ENCODE measurements at regions not wholly inside any gene's neighbourhood (a gene's known extent, or its start where the extent isn't known, plus 50 kb on each side); places are given as distances from the start of the nearest gene placed in this dataset.

DNA sequence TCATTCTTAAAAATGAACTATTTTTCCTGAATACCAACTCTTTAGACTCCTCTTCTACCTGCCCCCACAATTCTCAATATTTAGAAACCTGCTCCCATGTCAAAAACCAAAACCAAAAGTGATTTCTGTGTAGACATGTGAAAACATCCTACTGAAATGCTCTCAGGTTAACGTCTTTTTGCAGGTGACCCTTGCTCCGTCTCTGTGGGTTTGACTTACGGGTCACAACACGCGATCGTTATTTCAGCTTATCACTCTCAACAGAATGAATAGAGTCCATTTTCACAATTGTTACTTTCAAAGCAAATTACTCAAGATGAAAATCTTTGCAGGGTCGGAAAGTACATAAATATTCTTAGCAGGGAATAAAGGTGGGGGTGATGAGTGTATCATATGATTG is 456.3 kb upstream of the SGCD start:
- DNase-seq, result no peak

DNA sequence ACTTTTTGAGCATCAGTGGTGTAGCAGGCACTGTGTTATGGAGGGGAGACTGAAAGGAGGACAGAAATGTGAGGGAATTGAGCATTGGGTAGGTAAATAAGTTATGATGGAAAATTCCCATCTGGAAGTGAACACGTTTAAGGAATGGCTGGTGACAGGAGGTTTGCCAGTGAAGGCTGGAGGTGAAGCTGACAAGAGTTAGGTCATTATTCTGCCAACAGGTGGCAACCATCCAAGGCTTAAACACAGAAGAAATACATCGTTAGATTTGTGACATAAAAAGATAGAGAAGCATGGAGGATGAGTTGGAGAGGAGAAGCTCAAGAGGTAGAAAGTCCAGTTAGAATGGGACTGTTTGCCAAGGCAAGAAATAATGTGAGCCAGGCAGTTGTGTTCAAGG is 455.3 kb upstream of the SGCD start:
- DNase-seq, result no peak

- DNase-seq, result no peak
Observed at GRCh38 chr5:155872629-155873220, 454.2 kb upstream of the SGCD start.

DNA sequence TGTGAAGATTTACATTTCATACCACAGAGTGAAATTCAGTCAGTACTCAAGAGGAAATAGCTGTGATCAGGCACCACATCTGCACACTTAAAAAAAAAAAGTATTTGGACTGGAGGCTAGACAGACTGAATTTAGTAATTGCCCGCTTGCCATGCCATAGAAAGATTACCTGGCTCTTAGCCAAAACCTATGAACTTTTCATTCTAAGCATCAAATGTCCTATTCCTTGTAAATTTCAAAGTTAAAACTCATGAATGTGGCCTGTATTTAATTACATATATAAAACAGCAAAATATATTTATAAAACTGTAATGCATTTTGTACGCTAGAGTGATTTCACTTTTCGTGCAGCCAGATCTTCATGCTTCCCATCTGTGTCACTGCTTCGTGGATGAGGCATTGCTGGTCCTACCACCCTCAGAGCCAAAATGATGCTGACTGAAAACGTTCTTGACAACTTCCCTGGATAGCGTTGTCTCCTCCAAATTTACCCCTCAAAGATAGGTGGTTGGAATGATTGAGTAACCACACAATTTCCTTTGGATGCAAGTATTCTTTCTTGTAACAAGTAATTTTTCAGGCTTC is 447.9 kb upstream of the SGCD start:
- no peak for DNase-seq

GRCh38 chr5:155884041-155884440 is 442.9 kb upstream of the SGCD start:
- DNase-seq, result no peak

GRCh38 chr5:155885199-155885598 is 441.8 kb upstream of the SGCD start:
- DNase-seq, result no peak

DNA sequence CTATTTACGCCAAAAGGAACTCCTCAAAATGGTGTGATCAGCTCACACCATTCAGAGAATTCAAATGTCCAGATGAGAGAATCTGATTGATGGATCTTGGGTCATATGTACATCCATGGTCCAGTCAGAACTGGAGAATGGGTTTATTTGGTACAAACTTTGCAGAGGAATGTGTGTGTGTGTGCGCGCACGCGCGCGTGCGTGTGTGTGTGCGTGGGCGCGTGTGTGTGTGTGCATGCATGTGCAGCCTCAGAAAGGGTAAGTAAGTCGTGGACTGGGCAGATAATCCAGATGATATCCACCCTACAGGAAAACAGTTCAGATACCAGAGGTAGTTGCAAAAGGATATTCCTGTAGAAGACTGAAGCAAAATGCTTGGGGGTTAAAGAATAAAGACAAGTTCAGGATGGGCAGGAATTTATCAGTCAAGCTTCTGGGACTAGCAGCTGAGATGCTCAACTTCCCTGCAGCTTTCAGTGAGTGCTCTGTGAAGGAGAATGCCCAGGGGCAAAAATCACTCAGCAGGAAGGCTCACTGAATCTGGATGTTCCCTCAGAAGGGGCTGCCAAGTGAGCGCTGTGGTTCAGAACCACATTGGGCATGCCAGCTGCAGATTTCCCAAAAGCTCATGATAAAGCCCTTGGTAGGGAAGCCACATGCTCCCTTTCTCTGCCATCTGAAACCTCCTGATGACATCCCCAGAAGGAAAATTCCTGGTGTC is 440.5 kb upstream of the SGCD start:
- no peak for DNase-seq

- DNase-seq, result no peak
Observed at GRCh38 chr5:155895484-155895883, 431.5 kb upstream of the SGCD start.

- no peak for DNase-seq
Observed at GRCh38 chr5:155897761-155898160, 429.2 kb upstream of the SGCD start.

DNA sequence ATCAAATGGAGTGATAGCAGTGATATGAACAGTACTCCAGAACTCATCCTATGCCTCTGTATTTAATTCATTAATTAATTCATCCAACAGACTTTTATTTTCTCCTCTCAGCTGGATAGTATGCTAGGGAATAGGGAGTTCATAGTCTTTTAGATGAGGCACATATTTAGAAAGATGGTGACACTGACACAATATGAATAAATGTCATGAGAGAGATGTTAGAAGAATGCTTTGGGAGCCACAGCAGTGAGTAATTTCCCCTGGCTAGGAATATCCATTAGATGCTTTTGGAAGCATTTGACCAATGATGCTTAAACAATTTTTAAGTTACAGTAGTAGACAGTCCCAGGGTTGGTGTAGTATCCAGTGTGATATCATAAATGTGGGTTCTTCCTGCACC is 428.7 kb upstream of the SGCD start:
- DNase-seq, result no peak

GRCh38 chr5:155903791-155904190 is 423.2 kb upstream of the SGCD start:
- DNase-seq, result no peak

- no peak for DNase-seq
Observed at GRCh38 chr5:155905364-155905763, 421.6 kb upstream of the SGCD start.

DNA sequence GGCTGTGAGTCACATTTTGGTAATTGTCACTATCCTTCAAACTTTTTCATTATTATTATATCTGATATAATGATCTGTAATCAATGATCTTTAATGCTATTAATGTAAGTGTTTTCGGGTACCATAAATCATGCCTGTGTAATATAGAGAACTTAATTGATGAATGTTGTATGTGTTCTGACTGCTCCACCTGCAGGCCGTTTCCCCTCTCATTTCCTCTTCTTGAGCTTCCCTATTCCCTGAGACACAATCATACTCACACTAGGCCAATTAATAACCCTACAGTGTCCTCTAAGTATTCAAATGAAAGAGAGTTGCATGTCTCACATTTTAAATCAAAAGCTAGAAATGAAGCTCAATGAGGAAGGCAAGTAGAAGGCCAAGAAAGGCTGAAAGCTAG is 420.9 kb upstream of the SGCD start:
- DNase-seq, result no peak

GRCh38 chr5:155908543-155908942 is 418.4 kb upstream of the SGCD start:
- no peak for DNase-seq

- no peak for DNase-seq
Observed at GRCh38 chr5:155912291-155912690, 414.7 kb upstream of the SGCD start.

GRCh38 chr5:155914766-155915165 is 412.2 kb upstream of the SGCD start:
- DNase-seq, result no peak

DNA sequence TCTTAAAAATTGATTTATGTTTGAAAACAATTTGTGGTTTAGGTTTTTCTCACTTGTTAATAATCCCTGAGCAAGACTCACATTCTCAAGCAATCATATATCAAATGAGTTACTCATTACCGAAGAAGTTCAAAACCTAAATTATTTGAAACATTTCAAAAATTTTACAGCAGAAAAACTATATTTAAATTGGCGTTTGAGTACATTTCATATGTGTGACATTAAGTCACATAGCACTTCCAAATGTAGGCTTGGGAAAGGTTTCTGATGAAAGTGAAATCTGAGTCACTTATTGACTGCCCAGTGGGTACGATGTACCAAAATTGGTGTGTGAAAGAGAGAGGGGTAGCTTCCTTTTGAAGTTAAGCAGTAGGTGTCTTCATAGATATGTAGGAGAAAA is 411.4 kb upstream of the SGCD start:
- no peak for DNase-seq

GRCh38 chr5:155919126-155919525 is 407.8 kb upstream of the SGCD start:
- no peak for DNase-seq

DNA sequence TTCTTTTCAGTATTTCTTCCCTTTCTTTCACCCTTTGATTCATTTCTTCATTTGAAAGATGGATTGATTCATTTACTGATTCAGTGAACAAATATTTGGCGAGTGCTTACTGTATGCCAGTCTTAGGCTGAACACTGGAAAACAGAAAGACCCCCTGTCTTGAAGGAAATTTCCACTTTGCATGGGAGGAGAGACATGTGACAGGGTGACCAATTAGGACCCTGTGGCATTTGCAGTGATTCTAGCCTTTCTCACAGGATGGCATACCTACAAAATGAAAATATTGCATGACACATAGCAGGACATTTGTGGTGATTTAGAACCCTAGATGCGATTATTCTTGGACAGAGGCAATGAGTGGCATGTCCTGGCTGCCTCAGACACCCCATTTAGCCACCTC is 407.2 kb upstream of the SGCD start:
- DNase-seq, result no peak

DNA sequence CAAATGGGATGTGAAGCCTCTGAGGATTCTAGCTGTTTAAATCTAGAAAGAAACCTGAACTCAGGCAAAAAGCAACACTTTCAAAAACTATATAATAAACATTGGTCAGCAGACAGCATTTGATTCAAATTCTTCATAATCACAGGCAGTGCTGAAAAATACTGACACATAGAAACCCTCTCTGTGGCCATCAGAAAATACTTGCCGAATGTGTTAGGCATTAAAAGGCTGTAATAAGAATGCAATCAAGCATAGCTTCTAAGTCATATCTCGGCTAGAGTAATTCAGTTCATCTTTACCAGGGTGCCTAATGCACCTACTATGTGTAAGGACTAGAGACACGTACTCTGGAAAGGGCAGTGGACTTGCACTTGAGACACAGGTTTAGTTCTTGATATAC is 405.3 kb upstream of the SGCD start:
- DNase-seq, result no peak

- no peak for DNase-seq
Observed at GRCh38 chr5:155923784-155924183, 403.2 kb upstream of the SGCD start.

DNA sequence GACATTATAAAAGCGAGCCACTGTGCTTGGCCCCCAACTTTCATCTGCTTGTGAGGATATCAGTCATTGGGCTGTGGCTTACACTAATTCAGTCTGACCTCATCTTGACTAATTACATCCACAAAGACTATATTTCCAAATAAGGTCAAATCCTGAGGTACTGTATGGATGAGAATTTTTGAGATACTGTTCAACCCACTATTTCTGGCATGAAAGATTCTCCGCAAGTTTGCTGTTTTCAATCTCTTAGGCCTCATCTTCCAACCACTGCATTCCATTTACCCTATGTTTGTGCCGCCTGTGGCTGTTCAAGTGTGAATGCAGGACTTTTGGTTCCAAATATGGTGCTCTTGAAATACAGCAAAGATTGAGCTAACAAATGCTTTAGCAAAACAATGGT is 400.9 kb upstream of the SGCD start:
- DNase-seq, result no peak

DNA sequence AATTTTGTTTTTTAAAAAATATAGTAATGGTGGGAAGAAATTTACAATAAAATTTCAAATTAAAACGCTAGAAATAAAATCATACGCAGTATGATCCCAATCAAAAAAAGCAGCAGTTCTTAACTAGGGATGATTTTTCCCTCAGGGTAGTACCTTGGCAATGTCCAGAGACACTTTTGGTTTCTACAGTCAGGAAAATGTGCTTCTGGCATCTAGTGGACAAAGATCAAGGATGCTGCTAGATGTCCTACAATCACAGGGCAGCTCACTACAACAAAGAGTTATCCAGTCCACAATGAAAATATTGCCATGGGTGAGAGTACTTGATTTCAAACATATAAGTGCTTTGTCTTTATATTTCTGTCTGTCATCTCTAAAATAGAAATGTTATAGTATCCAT is 400.2 kb upstream of the SGCD start:
- DNase-seq, result no peak

DNA sequence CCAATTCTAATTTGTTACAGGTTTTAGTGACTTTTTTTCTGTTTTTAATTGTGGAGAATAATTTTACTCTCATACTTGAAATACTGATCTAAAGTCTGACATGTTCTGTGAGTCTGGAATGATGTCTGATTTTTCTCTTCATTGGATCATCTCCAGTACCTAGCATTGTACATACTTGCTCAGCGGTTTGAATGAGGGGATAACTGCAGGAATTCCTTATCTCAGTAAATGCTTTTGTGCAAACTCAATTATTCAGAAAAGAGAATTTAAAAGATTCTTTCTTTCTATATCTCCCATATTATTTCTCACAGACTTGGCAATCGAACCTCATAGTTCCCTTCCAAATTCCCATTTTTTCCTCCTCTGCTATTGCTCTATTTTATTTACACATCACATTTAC is 397.9 kb upstream of the SGCD start:
- no peak for DNase-seq

DNA sequence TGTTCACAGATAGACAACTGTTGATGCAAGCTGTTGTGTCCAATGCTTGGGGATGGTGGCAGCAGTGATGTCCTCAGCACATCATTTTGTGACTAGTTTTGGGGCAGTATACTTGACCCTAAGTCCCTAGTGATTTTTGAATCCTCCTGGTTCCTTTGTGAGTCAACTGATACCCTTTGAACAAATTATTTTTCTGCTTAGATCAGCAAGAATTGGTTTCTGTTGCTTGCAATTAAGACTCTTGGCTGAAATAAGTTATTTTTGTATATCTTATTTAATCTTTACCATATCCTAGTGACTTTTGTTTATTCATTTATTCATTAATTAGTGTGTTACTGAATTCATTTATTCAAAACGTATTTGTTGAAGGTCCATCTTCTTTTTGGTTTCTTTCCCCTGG is 392.0 kb upstream of the SGCD start:
- DNase-seq, result no peak

Measured in effector CD4-positive, alpha-beta T cell (primary cell).